ENCODE measurements at regions not wholly inside any gene's neighbourhood (a gene's known extent, or its start where the extent isn't known, plus 50 kb on each side); places are given as distances from the start of the nearest gene placed in this dataset.

DNA sequence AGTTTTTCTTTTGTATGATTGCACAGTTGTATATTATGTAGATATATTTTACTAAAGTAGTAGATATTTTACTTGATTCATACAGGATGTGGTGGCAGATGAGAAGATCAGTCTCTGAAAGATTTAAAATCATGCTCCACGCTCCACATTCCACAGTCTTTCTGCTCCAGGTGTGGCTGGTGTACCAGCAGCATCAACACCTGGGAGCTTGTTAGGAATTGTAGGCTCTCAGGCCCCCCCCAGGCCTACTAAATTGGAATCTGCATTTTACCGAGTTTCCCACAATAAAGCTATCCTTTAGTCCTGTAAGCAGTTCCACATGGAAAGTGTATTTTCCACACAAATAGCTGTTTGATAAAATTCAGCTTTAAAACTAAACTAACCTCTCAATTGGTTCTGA is 537.4 kb downstream of the BCKDHB start:
- DNase-seq, result no peak
- Histone ChIP-seq H3K4me1 (no peaks in the 10 kb centered on the region), H3K4me3 (no peak overlapping the region), H3K27me3 (no peaks in the 10 kb centered on the region), H3K36me3 (no peaks in the 10 kb centered on the region), H3K27ac (no peak overlapping the region), H3K9me3 (no peaks in the 10 kb centered on the region)
- WGBS, 2 donors (ENCODE audit: low coverage in 1 of 2), result 75 to 80% methylated on average over 1 to 2 of the region's 2 CpGs
- in situ Hi-C loops (cut with MboI; ENCODE audit: low pct_ligation_motif_present in 1 of 4, low pct_unique_long_range_greater_than_20kb in 1 of 4, low sequenced_read_pairs in 3 of 4), result no loop called here
- intact Hi-C loops (cut with DNase I; ENCODE audit: low total_unique reads), result no loop called here
- TF ChIP-seq EP300 (IDR thresholded peaks at IDR 0.05; ENCODE audit: low read depth) (no peak), POLR2A (IDR thresholded peaks at IDR 0.05) (no peak), POLR2AphosphoS5 (IDR thresholded peaks at IDR 0.05) (no peak)
- TF ChIP-seq, protein P1, sequence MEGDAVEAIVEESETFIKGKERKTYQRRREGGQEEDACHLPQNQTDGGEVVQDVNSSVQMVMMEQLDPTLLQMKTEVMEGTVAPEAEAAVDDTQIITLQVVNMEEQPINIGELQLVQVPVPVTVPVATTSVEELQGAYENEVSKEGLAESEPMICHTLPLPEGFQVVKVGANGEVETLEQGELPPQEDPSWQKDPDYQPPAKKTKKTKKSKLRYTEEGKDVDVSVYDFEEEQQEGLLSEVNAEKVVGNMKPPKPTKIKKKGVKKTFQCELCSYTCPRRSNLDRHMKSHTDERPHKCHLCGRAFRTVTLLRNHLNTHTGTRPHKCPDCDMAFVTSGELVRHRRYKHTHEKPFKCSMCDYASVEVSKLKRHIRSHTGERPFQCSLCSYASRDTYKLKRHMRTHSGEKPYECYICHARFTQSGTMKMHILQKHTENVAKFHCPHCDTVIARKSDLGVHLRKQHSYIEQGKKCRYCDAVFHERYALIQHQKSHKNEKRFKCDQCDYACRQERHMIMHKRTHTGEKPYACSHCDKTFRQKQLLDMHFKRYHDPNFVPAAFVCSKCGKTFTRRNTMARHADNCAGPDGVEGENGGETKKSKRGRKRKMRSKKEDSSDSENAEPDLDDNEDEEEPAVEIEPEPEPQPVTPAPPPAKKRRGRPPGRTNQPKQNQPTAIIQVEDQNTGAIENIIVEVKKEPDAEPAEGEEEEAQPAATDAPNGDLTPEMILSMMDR (IDR thresholded peaks at IDR 0.05), result no peak

DNA sequence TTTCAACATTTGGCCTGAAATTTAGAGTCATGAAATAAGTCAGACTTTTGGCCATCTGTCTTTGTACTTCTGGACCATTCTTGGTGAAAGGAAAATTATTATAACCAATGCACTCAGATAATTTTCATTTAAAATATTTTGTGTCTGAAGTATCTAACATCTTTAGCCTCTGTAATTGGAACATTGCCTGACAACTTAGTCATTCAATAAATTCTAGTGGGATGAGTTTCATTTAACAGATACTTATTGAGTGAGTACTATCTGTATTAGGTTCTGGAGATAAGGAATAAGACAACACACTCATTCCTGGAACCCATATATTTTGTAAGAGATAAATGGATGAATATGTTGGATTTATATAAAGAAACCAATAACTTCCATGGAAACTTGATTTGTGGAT is 536.0 kb downstream of the BCKDHB start:
- TF ChIP-seq POLR2A (IDR thresholded peaks at IDR 0.05) (no peak), EP300 (IDR thresholded peaks at IDR 0.05; ENCODE audit: low read depth) (no peak), POLR2AphosphoS5 (IDR thresholded peaks at IDR 0.05) (no peak)
- TF ChIP-seq, protein P1 (IDR thresholded peaks at IDR 0.05), result no peak
- in situ Hi-C loops (cut with MboI; ENCODE audit: low pct_ligation_motif_present in 1 of 4, low pct_unique_long_range_greater_than_20kb in 1 of 4, low sequenced_read_pairs in 3 of 4) (no loop called here), intact Hi-C loops (cut with DNase I; ENCODE audit: low total_unique reads) (no loop called here)

DNA sequence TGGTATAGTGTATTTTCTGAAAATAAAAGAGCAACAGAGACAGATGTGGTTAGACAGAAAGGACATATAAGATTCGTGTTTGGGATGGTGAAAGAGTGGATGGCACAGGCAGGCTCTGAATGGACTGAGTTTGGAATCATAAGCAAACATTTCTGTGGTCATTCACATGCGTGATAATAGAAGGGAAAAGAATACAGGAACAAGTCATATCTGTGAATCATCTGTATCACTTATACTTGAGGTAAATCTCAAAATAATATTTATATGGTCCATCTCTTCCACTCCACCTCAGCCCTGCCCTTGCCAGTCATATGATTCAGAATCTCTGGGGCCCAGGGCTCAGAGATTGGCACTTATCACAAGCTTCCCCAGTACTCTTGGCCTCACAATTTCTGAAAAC is 535.1 kb downstream of the BCKDHB start:
- in situ Hi-C loops (cut with MboI; ENCODE audit: low pct_ligation_motif_present in 1 of 4, low pct_unique_long_range_greater_than_20kb in 1 of 4, low sequenced_read_pairs in 3 of 4), result no loop called here
- TF ChIP-seq, protein P1 (IDR thresholded peaks at IDR 0.05), result no peak
- TF ChIP-seq EP300 (IDR thresholded peaks at IDR 0.05; ENCODE audit: low read depth) (no peak), POLR2A (IDR thresholded peaks at IDR 0.05) (no peak), POLR2AphosphoS5 (IDR thresholded peaks at IDR 0.05) (no peak)
- WGBS, 2 donors (ENCODE audit: low coverage in 1 of 2), result 47 to 70% methylated on average over 2 of the region's 2 CpGs
- no peak for DNase-seq
- H3K4me3 ChIP-seq, result no peak overlapping the region
- no peaks in the 10 kb centered on the region for H3K9me3 ChIP-seq
- intact Hi-C loops (cut with DNase I; ENCODE audit: low total_unique reads), result no loop called here
- no peaks in the 10 kb centered on the region for H3K36me3 ChIP-seq
- no peaks in the 10 kb centered on the region for H3K27me3 ChIP-seq
- no peaks in the 10 kb centered on the region for H3K4me1 ChIP-seq
- no peak overlapping the region for H3K27ac ChIP-seq

More for the DNA sequence above, 536.0 kb downstream of the BCKDHB start:
- Histone ChIP-seq H3K27me3 (no peaks in the 10 kb centered on the region), H3K4me3 (no peak overlapping the region), H3K9me3 (no peaks in the 10 kb centered on the region), H3K27ac (no peak overlapping the region), H3K36me3 (no peaks in the 10 kb centered on the region), H3K4me1 (no peaks in the 10 kb centered on the region)
- no peak for DNase-seq

DNA sequence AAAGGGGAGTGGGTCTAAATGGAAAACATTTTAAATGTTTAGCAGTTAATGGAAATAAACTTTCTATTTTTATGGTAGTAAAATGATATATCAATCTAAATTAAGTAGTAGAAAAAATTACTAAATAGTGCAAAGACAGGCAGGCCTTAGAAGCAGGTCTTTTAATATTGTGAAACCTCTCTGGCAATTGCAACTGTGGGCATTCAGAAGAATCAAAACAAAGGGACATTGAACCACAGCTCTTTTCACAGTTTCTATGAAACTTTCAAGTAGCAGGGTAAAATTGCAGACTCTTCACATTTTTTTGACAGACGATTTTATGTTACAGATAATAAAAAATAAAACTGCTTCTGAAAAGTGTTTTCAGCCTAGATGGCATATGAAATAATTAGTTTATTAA is 533.7 kb downstream of the BCKDHB start:
- in situ Hi-C loops (cut with MboI; ENCODE audit: low pct_ligation_motif_present in 1 of 4, low pct_unique_long_range_greater_than_20kb in 1 of 4, low sequenced_read_pairs in 3 of 4), result no loop called here
- Histone ChIP-seq H3K4me3 (no peak overlapping the region), H3K36me3 (no peaks in the 10 kb centered on the region), H3K27ac (no peak overlapping the region), H3K9me3 (no peaks in the 10 kb centered on the region), H3K4me1 (no peaks in the 10 kb centered on the region), H3K27me3 (no peaks in the 10 kb centered on the region)
- DNase-seq, result no peak
- 30 to 59% methylated on average over 1 of the region's 1 CpG for WGBS, 2 donors (ENCODE audit: low coverage in 1 of 2)
- intact Hi-C loops (cut with DNase I; ENCODE audit: low total_unique reads), result no loop called here
- TF ChIP-seq, protein P1 (IDR thresholded peaks at IDR 0.05), result no peak
- TF ChIP-seq POLR2AphosphoS5 (IDR thresholded peaks at IDR 0.05) (no peak), EP300 (IDR thresholded peaks at IDR 0.05; ENCODE audit: low read depth) (no peak), POLR2A (IDR thresholded peaks at IDR 0.05) (no peak)

Measured in transverse colon (tissue), 4 donors.